Adrenal gland (tissue), 5 donors: ENCODE measurements at regions not wholly inside any gene's neighbourhood (a gene's known extent, or its start where the extent isn't known, plus 50 kb on each side); places are given as distances from the start of the nearest gene placed in this dataset.

Source experiments
- POLR2A ChIP-seq, 2 donors: fragments of 450-650 bp; IDR thresholded peaks; one replicate each; pipeline ENCODE4 v1.6.1; 2017; ENCODE audit warnings: antibody characterized with exemption in 2 of 2, mild to moderate bottlenecking in 2 of 2, moderate library complexity in 1 of 2
- TF ChIP-seq, protein P1 (sequence below), 6 experiments: fragments of 450-650 bp in 4 of 6; fragments of 200-600 bp in 2 of 6; sonication (generic) in 1 of 6; IDR thresholded peaks; 1 replicate in 5 of 6; 2 replicates in 1 of 6; pipeline versions ENCODE4 v1.5.1 to v1.8.0; 2016 to 2021; ENCODE audit warnings: antibody characterized with exemption in 6 of 6, mild to moderate bottlenecking in 2 of 6, moderate library complexity in 1 of 6
- donor health status: DM: no; HTN: no; CAD: no.

DNA sequence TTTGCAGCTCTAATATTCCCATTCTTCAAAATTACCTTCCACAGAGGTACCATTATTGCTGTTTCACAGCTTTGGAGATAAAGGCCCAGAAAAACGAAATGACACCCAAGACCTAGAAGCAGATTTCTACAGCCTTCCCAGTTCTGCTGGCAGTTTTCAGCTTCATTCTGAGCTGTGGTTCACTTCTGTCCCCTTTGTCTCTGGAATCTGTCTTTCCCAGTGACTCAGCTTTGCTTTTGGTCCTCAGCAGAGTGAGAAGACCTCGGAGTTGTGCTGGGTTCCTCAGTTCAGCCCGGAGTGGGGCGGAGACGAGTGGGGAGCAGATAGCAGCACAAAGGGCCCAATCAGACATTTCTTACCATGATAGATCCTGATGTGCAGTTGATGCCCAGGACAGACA lies 180.7 kb upstream of the CXCR4 start:
- TF ChIP-seq, protein P1, sequence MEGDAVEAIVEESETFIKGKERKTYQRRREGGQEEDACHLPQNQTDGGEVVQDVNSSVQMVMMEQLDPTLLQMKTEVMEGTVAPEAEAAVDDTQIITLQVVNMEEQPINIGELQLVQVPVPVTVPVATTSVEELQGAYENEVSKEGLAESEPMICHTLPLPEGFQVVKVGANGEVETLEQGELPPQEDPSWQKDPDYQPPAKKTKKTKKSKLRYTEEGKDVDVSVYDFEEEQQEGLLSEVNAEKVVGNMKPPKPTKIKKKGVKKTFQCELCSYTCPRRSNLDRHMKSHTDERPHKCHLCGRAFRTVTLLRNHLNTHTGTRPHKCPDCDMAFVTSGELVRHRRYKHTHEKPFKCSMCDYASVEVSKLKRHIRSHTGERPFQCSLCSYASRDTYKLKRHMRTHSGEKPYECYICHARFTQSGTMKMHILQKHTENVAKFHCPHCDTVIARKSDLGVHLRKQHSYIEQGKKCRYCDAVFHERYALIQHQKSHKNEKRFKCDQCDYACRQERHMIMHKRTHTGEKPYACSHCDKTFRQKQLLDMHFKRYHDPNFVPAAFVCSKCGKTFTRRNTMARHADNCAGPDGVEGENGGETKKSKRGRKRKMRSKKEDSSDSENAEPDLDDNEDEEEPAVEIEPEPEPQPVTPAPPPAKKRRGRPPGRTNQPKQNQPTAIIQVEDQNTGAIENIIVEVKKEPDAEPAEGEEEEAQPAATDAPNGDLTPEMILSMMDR (IDR thresholded peaks at IDR 0.05): no peak
- no peak for TF ChIP-seq POLR2A (IDR thresholded peaks at IDR 0.05)
